Stimulated activated CD4-positive, alpha-beta T cell treated with anti-CD3 and anti-CD28 coated beads, Interleukin-4, amount 100 ng/mL, for 4 hours (primary cell): ENCODE measurements at regions not wholly inside any gene's neighbourhood (a gene's known extent, or its start where the extent isn't known, plus 50 kb on each side); places are given as distances from the start of the nearest gene placed in this dataset.
"Not testable (repeated sequence)": the region's sequence is repeated elsewhere in the genome, so short reads cannot be mapped to it uniquely, and the experiment has no call there.

Experiments used
- DNase-seq, 2 experiments: peaks; one replicate each; pipeline ENCODE4 v3.0.0-alpha.2; 2020

DNA sequence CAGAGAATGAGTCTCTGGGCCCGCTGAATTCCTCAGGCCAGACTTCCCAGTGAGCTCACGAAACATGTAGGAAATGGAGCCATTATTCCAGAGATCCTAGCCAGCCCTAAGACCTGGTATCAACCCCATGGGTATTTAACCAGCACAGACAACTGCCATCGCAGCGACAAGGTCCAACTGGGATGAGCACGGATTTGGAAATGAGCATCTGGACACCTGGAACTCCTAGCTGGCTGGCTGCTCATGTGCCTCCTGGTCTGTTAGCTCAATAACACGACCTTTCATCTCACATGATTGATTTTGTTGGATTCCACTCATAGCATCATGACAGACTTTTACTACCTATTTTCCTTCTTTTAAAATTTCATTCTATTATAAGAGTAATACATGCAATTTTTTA, 51.0 kb downstream of the POU3F3 start:
- DNase-seq, result no peak

DNA sequence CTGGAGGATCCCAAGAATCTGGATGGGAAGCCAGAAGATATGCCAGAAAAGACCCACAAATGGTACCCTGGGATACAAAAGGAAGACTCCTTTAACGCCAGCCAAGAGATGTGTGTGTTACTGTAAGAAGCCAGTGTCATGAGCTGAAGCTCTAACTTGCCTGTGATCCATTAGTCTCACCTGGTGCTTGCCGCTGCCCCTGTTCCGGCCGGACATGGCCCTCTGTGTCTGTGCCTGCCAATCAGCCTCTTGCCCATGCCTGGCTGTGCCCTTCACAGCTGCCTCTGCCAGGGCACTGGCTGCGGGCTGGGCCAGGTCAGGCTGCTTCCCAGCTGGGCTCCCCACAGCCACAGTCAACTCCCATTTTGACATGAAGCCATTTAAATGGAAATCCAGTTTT, 55.4 kb downstream of the POU3F3 start:
- DNase-seq, result no peak

DNA sequence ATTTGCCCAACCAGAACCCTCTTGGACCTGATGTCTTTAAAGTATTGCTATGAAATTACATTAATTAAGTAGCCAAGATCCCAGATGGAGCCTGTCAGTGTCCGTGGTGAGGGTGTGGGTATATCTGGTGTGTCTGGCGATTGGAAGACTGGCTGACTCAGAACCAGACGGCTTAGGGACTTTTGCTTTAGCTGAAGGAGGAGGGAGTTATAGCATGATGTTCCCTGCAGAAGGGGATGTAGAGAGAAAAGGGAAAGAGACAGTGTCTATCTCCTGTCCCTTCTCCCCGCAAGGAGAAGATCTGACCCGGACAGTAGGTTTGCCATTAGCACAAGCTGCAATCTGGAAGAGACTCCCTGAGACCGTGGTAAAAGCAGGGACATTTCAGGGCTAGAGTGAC, 60.6 kb downstream of the POU3F3 start:
- DNase-seq, result no peak

GRCh38 chr2:104915107-104915793, 61.3 kb downstream of the POU3F3 start:
- DNase-seq, result no peak

DNA sequence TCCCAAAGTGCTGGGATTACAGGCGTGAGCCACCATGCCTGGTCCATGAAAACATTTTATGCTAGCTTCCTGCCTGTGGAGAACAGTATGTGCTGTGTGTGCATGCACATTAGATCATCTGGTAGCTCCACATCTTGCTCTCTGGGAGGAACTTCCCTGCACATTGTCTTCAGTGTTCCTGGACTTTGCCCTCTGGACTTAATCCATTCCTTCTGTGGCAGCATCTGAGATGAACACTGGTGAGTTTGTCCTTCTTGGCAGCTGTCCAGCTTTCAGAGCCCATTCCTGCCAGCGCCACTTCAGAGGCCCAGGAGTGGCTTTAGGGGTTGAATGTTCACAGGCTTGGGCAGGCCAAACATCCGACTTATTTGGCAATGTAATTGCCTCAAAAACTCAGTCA, 65.2 kb downstream of the POU3F3 start:
- DNase-seq, result no peak

- no peak for DNase-seq
Observed at GRCh38 chr2:104923665-104924064, 69.8 kb downstream of the POU3F3 start.

DNA sequence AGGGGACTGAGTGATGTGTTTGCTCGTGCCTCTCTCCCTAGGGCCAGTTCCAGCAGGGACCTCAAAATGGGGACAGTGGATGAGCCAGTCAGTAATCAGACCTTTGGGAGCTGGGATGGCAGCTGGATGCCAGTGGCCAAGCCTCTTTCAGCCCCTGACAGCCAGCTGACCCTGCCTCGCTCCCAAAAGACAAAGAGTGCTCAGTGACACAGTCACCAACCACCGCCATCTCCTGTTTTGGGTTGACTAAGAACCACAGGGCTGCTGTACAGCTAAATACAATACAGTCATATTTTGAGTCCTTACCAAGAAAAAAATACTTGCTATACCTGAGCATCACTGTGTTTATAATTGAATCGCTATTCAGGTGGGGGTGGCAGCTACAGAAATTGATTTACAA, 75.7 kb downstream of the POU3F3 start:
- DNase-seq, result no peak

DNA sequence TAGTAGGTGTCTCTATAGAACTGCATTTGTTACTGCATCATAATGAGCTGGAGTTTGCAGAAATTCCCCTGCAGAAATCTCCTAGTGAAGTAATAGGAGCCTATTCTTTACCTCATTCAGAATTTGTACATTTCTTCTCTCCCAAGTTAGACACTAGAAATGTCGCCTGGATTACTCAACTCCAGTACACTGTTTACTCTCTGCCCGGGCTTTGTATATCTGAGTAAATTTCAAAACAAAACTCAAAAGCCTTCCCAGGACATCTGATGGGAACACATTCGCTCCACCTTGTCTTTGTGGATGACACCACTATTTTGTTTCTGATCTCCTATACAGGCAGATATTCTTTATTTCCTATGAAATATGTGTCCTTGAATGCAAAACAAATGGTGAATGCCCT, 76.8 kb downstream of the POU3F3 start:
- DNase-seq, result no peak

GRCh38 chr2:104932243-104932642, 78.3 kb downstream of the POU3F3 start:
- DNase-seq, result no peak

GRCh38 chr2:104933151-104933917, 79.4 kb downstream of the POU3F3 start:
- no peak for DNase-seq

GRCh38 chr2:104936527-104936926, 82.6 kb downstream of the POU3F3 start:
- no peak for DNase-seq

DNA sequence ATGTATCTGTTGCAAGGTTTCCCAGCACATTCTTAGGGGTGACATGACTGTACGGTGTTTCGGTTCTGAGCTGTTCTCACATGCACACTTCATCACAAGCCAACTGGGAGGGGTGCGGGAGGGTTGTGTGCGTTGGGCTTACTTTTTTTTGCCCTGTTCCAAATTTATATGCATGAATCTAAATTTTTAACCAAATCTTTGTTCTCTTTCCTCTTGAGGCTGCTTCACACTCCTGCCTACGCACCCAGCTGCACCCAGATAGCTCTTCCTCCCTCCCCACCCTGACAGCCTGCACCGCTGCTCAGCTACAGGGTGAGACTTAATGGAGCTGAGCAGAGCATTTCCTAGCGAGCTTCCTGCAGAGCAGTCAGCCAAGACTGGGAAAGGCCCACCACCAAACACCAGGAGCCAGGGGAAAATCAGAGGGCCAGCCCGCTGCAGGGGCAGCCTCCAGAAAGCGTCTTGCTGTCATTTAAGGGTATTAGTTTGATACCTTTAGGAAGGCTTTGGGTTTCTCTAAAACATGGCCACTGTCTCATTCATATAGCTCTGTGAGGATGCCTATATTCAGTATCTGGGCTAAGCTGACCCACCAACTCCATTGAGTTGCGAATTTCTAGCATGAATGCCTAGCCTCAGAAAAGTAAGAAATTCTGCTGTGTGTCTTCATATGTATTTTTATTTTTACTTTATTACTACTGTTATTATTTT, 84.5 kb downstream of the POU3F3 start:
- DNase-seq, result peak in 1 of 2 experiments; percentile 0

DNA sequence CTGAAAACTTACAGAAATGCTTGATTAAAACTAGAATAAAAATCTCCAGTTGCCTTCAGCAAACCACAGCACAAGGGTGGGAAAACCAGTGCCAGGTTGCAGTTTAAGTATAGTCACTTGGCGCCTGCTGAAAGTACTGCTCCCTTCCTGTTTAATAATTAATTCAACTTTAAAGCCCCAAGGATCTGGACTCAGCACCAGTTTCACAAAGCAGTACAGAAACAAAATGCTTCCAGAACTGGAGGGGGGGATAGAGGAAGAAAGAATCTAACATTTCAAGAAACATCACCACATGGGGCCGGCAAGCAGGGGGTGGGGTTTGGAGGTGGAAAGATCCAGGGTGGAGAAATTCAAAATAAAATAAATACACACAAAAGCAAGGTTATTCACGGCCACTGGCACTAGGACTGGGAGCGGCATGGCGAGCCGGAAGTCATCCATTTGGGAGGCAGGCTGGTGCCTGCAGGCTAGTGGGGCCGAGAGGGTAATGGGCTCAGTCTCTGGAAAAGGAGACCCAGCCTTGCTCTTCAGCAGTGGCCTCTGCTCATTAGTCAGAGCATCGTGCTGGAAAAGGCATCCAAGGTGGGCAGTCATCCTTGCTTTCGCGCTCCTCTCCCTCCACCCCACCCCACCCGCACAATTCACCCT, 85.8 kb downstream of the POU3F3 start:
- DNase-seq, result no peak

GRCh38 chr2:104944495-104944894, 90.6 kb downstream of the POU3F3 start:
- DNase-seq, result no peak

DNA sequence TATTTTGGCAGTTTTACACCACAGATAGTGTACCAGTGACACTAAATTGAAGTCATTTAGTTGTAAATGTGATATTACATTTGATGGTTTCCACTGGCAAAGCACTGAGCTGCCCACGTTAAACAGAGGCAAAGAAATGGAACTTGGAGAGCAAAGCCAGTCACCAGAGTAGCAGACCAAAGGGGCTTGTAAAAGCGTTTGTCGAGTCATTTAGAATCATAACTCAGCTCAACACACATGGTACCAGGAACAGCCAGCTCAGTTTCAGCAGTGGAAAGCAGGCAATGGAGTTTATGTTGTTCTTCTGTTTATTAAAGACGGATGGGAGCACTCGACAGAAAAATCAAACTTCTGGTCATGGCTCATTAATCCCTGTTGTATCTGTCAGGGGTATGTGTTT, 91.2 kb downstream of the POU3F3 start:
- no peak for DNase-seq

GRCh38 chr2:104945866-104946265, 92.0 kb downstream of the POU3F3 start:
- DNase-seq, result no peak

GRCh38 chr2:104947456-104947855, 90.4 kb upstream of the MRPS9 start:
- not testable (repeated sequence) for DNase-seq

DNA sequence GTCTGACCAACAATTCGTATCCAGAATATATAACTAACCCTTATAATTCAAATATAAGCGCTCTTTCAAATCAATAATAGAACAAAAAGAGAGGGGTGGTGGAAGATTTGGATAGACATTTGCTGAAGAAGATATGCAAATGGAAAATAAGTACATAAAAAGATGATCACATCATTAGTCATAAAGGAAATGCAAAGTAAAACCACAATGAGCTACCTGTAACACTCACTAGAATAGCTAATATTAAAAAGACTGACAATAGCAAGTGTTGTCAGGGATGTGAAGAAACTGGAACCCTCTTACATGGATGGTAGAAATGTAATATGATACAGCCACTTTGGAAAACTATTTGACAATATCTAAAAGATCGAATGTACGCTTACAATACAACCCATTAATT, 84.9 kb upstream of the MRPS9 start:
- no peak for DNase-seq

DNA sequence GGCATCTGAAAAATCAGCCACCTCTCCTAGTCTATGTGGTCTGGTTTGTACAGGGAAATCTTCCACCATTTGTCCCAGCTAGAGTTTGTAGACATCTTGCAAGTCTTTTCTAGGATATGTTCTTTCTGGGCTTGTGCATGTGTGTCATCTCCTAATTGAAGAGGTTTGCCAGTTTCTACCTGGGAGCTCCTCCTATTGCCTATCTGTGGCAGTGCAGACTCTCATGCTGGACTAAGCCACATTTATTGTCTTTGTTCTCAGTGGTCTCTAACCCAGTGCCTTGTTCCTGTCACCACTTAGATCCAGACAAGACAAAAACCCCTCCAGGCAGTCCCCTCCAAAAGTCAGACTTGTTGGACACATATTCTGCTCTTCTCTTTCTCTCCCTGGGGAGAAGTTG, 72.0 kb upstream of the MRPS9 start:
- DNase-seq, result no peak

DNA sequence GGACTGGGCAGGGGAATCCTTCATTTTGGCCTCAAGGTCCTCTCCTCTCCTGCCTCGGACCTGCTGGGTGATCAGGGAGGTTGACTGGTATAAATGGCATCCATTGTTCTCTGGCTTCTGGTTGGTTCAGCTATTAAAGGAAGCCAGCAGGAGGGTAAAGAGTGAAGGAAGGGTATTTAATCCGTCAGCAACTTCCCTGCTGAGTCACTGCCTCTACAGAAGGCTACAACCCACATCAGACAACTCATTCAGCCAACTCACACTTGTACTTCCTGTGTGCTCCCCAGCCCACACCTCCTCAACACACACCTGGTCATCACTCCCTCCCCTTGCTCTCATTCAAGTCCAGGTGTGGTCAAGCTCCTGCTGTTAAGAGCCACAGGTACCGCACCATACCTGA, 68.3 kb upstream of the MRPS9 start:
- DNase-seq, result no peak

GRCh38 chr2:104975371-104975770, 62.5 kb upstream of the MRPS9 start:
- DNase-seq, result no peak

GRCh38 chr2:104975851-104976250, 62.0 kb upstream of the MRPS9 start:
- no peak for DNase-seq

GRCh38 chr2:104976603-104977120, 61.2 kb upstream of the MRPS9 start:
- no peak for DNase-seq
